K562 (cell line): ENCODE measurements at regions not wholly inside any gene's neighbourhood (a gene's known extent, or its start where the extent isn't known, plus 50 kb on each side); places are given as distances from the start of the nearest gene placed in this dataset.

Experiments used
- ATAC-seq: fragments of 200-7000 bp; cut with Tn5 transposase; 3 replicates; pipeline ENCODE4 v1.9.1; 2020; ENCODE audit warnings: moderate library complexity
- BruUV-seq: library from RNA; stranded (reverse); fragments of 400-500 nt; replicated peaks from 2 replicates; lab custom pipeline; 2021; lab: Mats Ljungman, UMichigan
- CTCF ChIA-PET: fragments of 300-600 bp; formaldehyde crosslinking; extraction: SDS; loops from one replicate; lab custom pipeline; 2021; ENCODE audit warnings: low intra/inter-chr PET ratio; lab: Yijun Ruan, JAX
- POLR2A ChIA-PET: fragments of 300-600, 350-650 bp; sonication (Branson Sonifier 250); formaldehyde crosslinking; extraction: SDS; loops from one replicate; lab custom pipeline; 2021; ENCODE audit warnings: antibody characterized with exemption, inconsistent platforms; lab: Yijun Ruan, JAX
- DNase-seq, 4 experiments: peaks; one replicate each; pipeline versions ENCODE4 v3.0.0 to v3.0.0-alpha.2; 2011 to 2018; ENCODE audit warnings: low spot score in 3 of 4, mixed read lengths in 3 of 4; ENCODE audit errors: extremely low read depth in 1 of 4
- FAIRE-seq: peaks from 2 replicates; lab custom pipeline; 2011; peaks lifted over from hg19 to GRCh38; lab: Jason Lieb, UNC
- H2AFZ ChIP-seq: 2 replicates; pipeline ENCODE4 v1.6.0; 2011; ENCODE audit warnings: low read depth, low read length, control low read depth, inconsistent platforms
- H3K27ac ChIP-seq: fragments of 200-600 bp; 3 replicates; pipeline ENCODE4 v1.8.0; 2011; ENCODE audit warnings: low read depth, mild to moderate bottlenecking, control low read depth, inconsistent platforms, low read length, moderate library complexity, mixed read lengths; ENCODE audit errors: extremely low read depth
- H3K27me3 ChIP-seq, 2 experiments: fragments of 300-600 bp in 1 of 2; 2 replicates in 1 of 2; 3 replicates in 1 of 2; pipeline versions ENCODE4 v1.6.0 to v1.8.0; 2011; ENCODE audit warnings: inconsistent platforms in 2 of 2, low read length in 2 of 2, mild to moderate bottlenecking in 1 of 2, mixed read lengths in 1 of 2, moderate library complexity in 1 of 2; ENCODE audit not compliant: control insufficient read depth in 2 of 2, insufficient read depth in 2 of 2
- H3K36me3 ChIP-seq: fragments of 300-600 bp; 3 replicates; pipeline ENCODE4 v1.8.0; 2011; ENCODE audit warnings: mild to moderate bottlenecking, low read length, inconsistent platforms; ENCODE audit not compliant: control insufficient read depth, insufficient read depth
- H3K4me1 ChIP-seq, 2 experiments: fragments of 200-600 bp in 1 of 2; replicated peaks in 1 of 2; 2 replicates in 1 of 2; 3 replicates in 1 of 2; pipeline versions ENCODE4 v1.5.1 to v1.8.0; 2011; ENCODE audit warnings: inconsistent platforms in 2 of 2, low read length in 2 of 2, mild to moderate bottlenecking in 1 of 2, mixed read lengths in 1 of 2, moderate library complexity in 1 of 2; ENCODE audit not compliant: control insufficient read depth in 2 of 2, insufficient read depth in 2 of 2
- H3K4me2 ChIP-seq: 2 replicates; pipeline ENCODE4 v1.6.1; 2011; ENCODE audit warnings: low read length, control low read depth, inconsistent platforms, mixed read lengths; ENCODE audit not compliant: insufficient read depth
- H3K4me3 ChIP-seq: fragments of 200-600 bp; sonication (generic), shearing (Covaris generic); 2 replicates; pipeline ENCODE4 v1.5.1; 2016; ENCODE audit warnings: control low read depth, inconsistent platforms
- H3K79me2 ChIP-seq: fragments of 200-600 bp; 3 replicates; pipeline ENCODE4 v1.8.0; 2011; ENCODE audit warnings: low read length, inconsistent platforms; ENCODE audit not compliant: control insufficient read depth, insufficient read depth
- H3K9ac ChIP-seq, 2 experiments: 2 replicates each; pipeline versions ENCODE4 v1.6.0 to v1.6.1; 2011; ENCODE audit warnings: low read depth in 2 of 2, low read length in 2 of 2, control low read depth in 1 of 2, inconsistent platforms in 1 of 2, mild to moderate bottlenecking in 1 of 2, mixed read lengths in 1 of 2; ENCODE audit not compliant: insufficient read depth in 1 of 2
- H3K9me1 ChIP-seq: one replicate; pipeline ENCODE4 v1.6.0; 2011; ENCODE audit warnings: inconsistent platforms, mild to moderate bottlenecking, low read length, moderate library complexity; ENCODE audit not compliant: control insufficient read depth, insufficient read depth
- H3K9me3 ChIP-seq: replicated peaks from 2 replicates; pipeline ENCODE4 v1.5.1; 2011; ENCODE audit warnings: low read depth, low read length, inconsistent platforms; ENCODE audit not compliant: control insufficient read depth, insufficient read depth
- H4K20me1 ChIP-seq: replicated peaks from 2 replicates; pipeline ENCODE4 v1.6.1; 2011; ENCODE audit warnings: low read length, inconsistent platforms, mixed read lengths; ENCODE audit not compliant: control insufficient read depth, insufficient read depth
- ATF7 ChIP-seq: fragments of 450-650 bp; IDR thresholded peaks from 2 replicates; pipeline ENCODE4 v1.7.1; 2014; ENCODE audit warnings: mild to moderate bottlenecking, moderate library complexity
- DEAF1 ChIP-seq: fragments of 450-650 bp; formaldehyde crosslinking; IDR thresholded peaks from 2 replicates; pipeline ENCODE4 v1.4.0; 2020; ENCODE audit warnings: mild to moderate bottlenecking, moderate library complexity
- ETS2 ChIP-seq: IDR thresholded peaks from 2 replicates; pipeline ENCODE4 v1.6.1; 2016; ENCODE audit warnings: borderline replicate concordance, missing genetic modification characterization, mild to moderate bottlenecking, moderate library complexity, missing compliant biosample characterization; ENCODE audit not compliant: poor library complexity, severe bottlenecking
- FOXM1 ChIP-seq, 2 experiments: fragments of 450-650 bp in 1 of 2; sonication (generic) in 1 of 2; formaldehyde crosslinking in 1 of 2; IDR thresholded peaks; 2 replicates each; pipeline versions ENCODE4 v1.6.1 to v1.9.0; 2017 to 2022; ENCODE audit warnings: low read depth in 2 of 2, mild to moderate bottlenecking in 2 of 2, missing genetic modification reagents in 1 of 2, moderate library complexity in 1 of 2
- HDAC3 ChIP-seq: fragments of 450-650 bp; IDR thresholded peaks from 2 replicates; pipeline ENCODE4 v1.6.1; 2018; ENCODE audit warnings: borderline replicate concordance, mild to moderate bottlenecking, moderate library complexity; ENCODE audit not compliant: partially characterized antibody
- LEF1 ChIP-seq: fragments of 450-650 bp; IDR thresholded peaks from 2 replicates; pipeline ENCODE4 v1.6.1; 2016; ENCODE audit warnings: mild to moderate bottlenecking
- MAFF ChIP-seq: IDR thresholded peaks from 2 replicates; pipeline ENCODE4 v1.6.1; 2012; ENCODE audit warnings: low read length, improper control_type of control experiment
- MTA2 ChIP-seq: fragments of 450-650 bp; IDR thresholded peaks from 2 replicates; pipeline ENCODE4 v1.6.1; 2016; ENCODE audit warnings: low read depth
- NFXL1 ChIP-seq: fragments of 450-650 bp; formaldehyde crosslinking; IDR thresholded peaks from 2 replicates; pipeline ENCODE4 v1.4.0; 2021; ENCODE audit warnings: mild to moderate bottlenecking
- POLR2AphosphoS2 ChIP-seq: IDR thresholded peaks from 2 replicates; pipeline ENCODE4 v1.6.1; 2012; ENCODE audit warnings: low read length, improper control_type of control experiment
- PTRF ChIP-seq: fragments of 450-650 bp; IDR thresholded peaks from 2 replicates; pipeline ENCODE4 v1.6.1; 2016; ENCODE audit warnings: mild to moderate bottlenecking, missing genetic modification characterization, missing compliant biosample characterization
- TBP ChIP-seq: optimal IDR thresholded peaks from 2 replicates; pipeline ENCODE3; 2011; ENCODE audit warnings: low read depth, low read length, improper control_type of control experiment
- TFAM ChIP-seq: fragments of 250-450 bp; sonication (Bioruptor Pico); conservative IDR thresholded peaks from 2 replicates; pipeline ENCODE4 v1.5.0; 2021; ENCODE audit warnings: mild to moderate bottlenecking, moderate library complexity
- TRIM28 ChIP-seq: fragments of 450-650 bp; IDR thresholded peaks from 2 replicates; pipeline ENCODE4 v1.6.1; 2017
- ZBTB12 ChIP-seq: fragments of 250-450 bp; sonication (Bioruptor Pico); IDR thresholded peaks from 2 replicates; pipeline ENCODE4 v1.4.0; 2020
- ZNF143 ChIP-seq: sonication (generic); formaldehyde crosslinking; IDR thresholded peaks from 2 replicates; pipeline ENCODE4 v1.9.0; 2022; ENCODE audit warnings: mild to moderate bottlenecking, missing genetic modification reagents
- ZNF347 ChIP-seq: fragments of 450-650 bp; formaldehyde crosslinking; IDR thresholded peaks from 2 replicates; pipeline ENCODE4 v1.4.0; 2020; ENCODE audit warnings: low read depth, mild to moderate bottlenecking, moderate library complexity
- ZNF507 ChIP-seq: conservative IDR thresholded peaks from 2 replicates; pipeline ENCODE4 v1.6.1; 2017; ENCODE audit warnings: missing genetic modification characterization, missing compliant biosample characterization
- ZSCAN29 ChIP-seq: fragments of 450-650 bp; IDR thresholded peaks from 2 replicates; pipeline ENCODE4 v1.6.1; 2017
- ZZZ3 ChIP-seq: fragments of 450-650 bp; IDR thresholded peaks from 2 replicates; pipeline ENCODE4 v1.6.1; 2016; ENCODE audit warnings: antibody characterized with exemption, mild to moderate bottlenecking, moderate library complexity
- WGBS: fragments of 100-300 bp; shearing (Covaris generic); methylation state at CpG from one replicate; pipeline ENCODE4 v1.1.6; 2016; ENCODE audit warnings: low coverage, mixed read lengths; ENCODE audit not compliant: insufficient coverage; ENCODE audit errors: missing lambda C conversion rate; 5-methylcytosine and 5-hydroxymethylcytosine counted together
- in situ Hi-C: fragments of 300-500 bp; cut with MboI; formaldehyde crosslinking; loops from 4 replicates; pipeline ENCODE4 v1.15.0; 2018; ENCODE audit warnings: inconsistent platforms, mixed read lengths
- intact Hi-C: fragments of 100-400 bp; cut with micrococcal nuclease; formaldehyde crosslinking; loops from 2 replicates; pipeline ENCODE4 v1.14.2; 2022
- TF ChIP-seq, protein P1 (sequence below): sonication (generic); formaldehyde crosslinking; IDR thresholded peaks from 2 replicates; pipeline ENCODE4 v1.9.0; 2022; ENCODE audit warnings: mild to moderate bottlenecking, missing genetic modification reagents

DNA sequence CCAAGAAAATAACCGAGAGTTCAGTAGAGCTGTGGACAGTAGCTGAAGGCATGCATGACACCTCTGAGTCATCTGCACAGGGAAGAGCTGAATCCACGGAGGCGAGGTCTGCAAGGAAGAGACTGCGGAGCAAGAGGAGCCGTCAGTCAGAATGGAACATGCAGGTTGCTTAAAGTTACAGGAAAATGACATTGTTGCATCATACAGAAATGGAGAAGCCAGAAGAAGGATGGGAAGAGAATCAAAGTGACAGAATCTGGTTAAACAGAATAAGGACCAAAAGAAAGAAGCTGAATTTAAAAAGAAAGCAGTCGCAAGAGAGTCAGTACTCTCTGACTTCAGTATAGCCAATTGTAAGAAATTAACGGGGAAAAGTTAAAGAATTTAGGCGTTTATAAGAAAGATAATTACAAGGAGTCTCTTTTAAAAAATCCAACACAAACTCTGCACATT is 533.8 kb downstream of the ADCYAP1 start:
- BruUV-seq, result no TSS peak
- POLR2A ChIA-PET, result interaction anchor here (0.6 to 1.3 kb wide), 4 partner anchors 8 to 451 kb away, joined by 3 to 5 read pairs (median 4); no protein-coding TSS in a partner anchor
- no peak for TF ChIP-seq ZZZ3
- TF ChIP-seq TRIM28, result no peak; the same call in 1 of the 2 replicates
- no peak for TF ChIP-seq PTRF (tag)
- TF ChIP-seq MTA2, result no peak
- TF ChIP-seq ZNF347 (CRISPR knock-in tag), result no peak
- no peak for TF ChIP-seq HDAC3
- no peak for TF ChIP-seq ETS2 (tag)
- peak; percentile 88 for TF ChIP-seq ATF7
- no peak for TF ChIP-seq FOXM1 (IDR thresholded peaks at IDR 0.05; ENCODE audit: low read depth)
- TF ChIP-seq FOXM1 (CRISPR knock-in tag; IDR thresholded peaks at IDR 0.05; ENCODE audit: low read depth), result no peak
- TF ChIP-seq, protein P1, sequence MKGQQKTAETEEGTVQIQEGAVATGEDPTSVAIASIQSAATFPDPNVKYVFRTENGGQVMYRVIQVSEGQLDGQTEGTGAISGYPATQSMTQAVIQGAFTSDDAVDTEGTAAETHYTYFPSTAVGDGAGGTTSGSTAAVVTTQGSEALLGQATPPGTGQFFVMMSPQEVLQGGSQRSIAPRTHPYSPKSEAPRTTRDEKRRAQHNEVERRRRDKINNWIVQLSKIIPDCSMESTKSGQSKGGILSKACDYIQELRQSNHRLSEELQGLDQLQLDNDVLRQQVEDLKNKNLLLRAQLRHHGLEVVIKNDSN, result no peak
- TF ChIP-seq NFXL1, result no peak
- TF ChIP-seq ZNF507, result no peak
- TF ChIP-seq ZSCAN29, result no peak
- no peak for TF ChIP-seq MAFF
- no peak for TF ChIP-seq ZBTB12 (CRISPR knock-in tag)
- TF ChIP-seq ZNF143, result no peak
- TF ChIP-seq TFAM (CRISPR knock-in tag), result no peak
- no peak for TF ChIP-seq DEAF1 (CRISPR knock-in tag)
- TF ChIP-seq POLR2AphosphoS2, result no peak
- TF ChIP-seq LEF1, result no peak
- no peak for TF ChIP-seq TBP

More for the DNA sequence above, 533.8 kb downstream of the ADCYAP1 start:
- peak; percentile 87 for ATAC-seq
- no peak overlapping the region for H3K27ac ChIP-seq
- H3K36me3 ChIP-seq, result no peaks in the 10 kb centered on the region
- no peaks in the 10 kb centered on the region for H3K9me3 ChIP-seq
- CTCF ChIA-PET, result no interaction called here
- in situ Hi-C loops (no loop called here), intact Hi-C loops (no loop called here)
- H3K9ac ChIP-seq, result no peak overlapping the region
- H3K4me2 ChIP-seq, result peak overlapping the region; percentile 32; the same call in 1 of the 2 replicates
- H3K4me1 ChIP-seq, result no peaks in the 10 kb centered on the region; a peak in 1 of 5 replicates
- FAIRE-seq, result no peak
- no peaks in the 10 kb centered on the region for H4K20me1 ChIP-seq
- WGBS, result 6% methylated on average over 8 of the region's 8 CpGs
- peak overlapping the region; percentile 1; the same call in 1 of the 2 replicates for H2AFZ ChIP-seq
- no peaks in the 10 kb centered on the region for H3K79me2 ChIP-seq
- no peak overlapping the region for H3K4me3 ChIP-seq
- DNase-seq, result peak in 1 of 4 experiments; percentile 43
- H3K9me1 ChIP-seq, result no peaks in the 10 kb centered on the region
- H3K27me3 ChIP-seq, result no peaks in the 10 kb centered on the region
